ENCODE measurements at regions not wholly inside any gene's neighbourhood (a gene's known extent, or its start where the extent isn't known, plus 50 kb on each side); places are given as distances from the start of the nearest gene placed in this dataset.

- DNase-seq (ENCODE audit: low read depth): no peak
Measured at GRCh38 chr21:38956856-38957571, 151.3 kb downstream of the ETS2 start.

- DNase-seq (ENCODE audit: low read depth): no peak
Measured at GRCh38 chr21:38956521-38956855, 150.8 kb downstream of the ETS2 start.

GRCh38 chr21:38956007-38956406 is 150.3 kb downstream of the ETS2 start:
- no peak for DNase-seq (ENCODE audit: low read depth)

- DNase-seq (ENCODE audit: low read depth): no peak
Measured at GRCh38 chr21:38955495-38955894, 149.8 kb downstream of the ETS2 start.

GRCh38 chr21:38954588-38955004 is 148.9 kb downstream of the ETS2 start:
- DNase-seq (ENCODE audit: low read depth): no peak

- no peak for DNase-seq (ENCODE audit: low read depth)
Measured at GRCh38 chr21:38953516-38953915, 147.8 kb downstream of the ETS2 start.

- no peak for DNase-seq (ENCODE audit: low read depth)
Measured at GRCh38 chr21:38952890-38953289, 147.2 kb downstream of the ETS2 start.

GRCh38 chr21:38951095-38951730 is 145.5 kb downstream of the ETS2 start:
- DNase-seq (ENCODE audit: low read depth): no peak

GRCh38 chr21:38950435-38951094 is 144.8 kb downstream of the ETS2 start:
- peak; percentile 51 for DNase-seq (ENCODE audit: low read depth)

GRCh38 chr21:38949070-38949380 is 143.3 kb downstream of the ETS2 start:
- DNase-seq (ENCODE audit: low read depth): no peak

- DNase-seq (ENCODE audit: low read depth): peak; percentile 55
Measured at GRCh38 chr21:38948377-38949069, 142.8 kb downstream of the ETS2 start.

GRCh38 chr21:38945545-38946245 is 140.0 kb downstream of the ETS2 start:
- DNase-seq (ENCODE audit: low read depth): no peak

GRCh38 chr21:38944903-38945302 is 139.2 kb downstream of the ETS2 start:
- no peak for DNase-seq (ENCODE audit: low read depth)

- no peak for DNase-seq (ENCODE audit: low read depth)
Measured at GRCh38 chr21:38944402-38944801, 138.7 kb downstream of the ETS2 start.

- no peak for DNase-seq (ENCODE audit: low read depth)
Measured at GRCh38 chr21:38942748-38943211, 137.1 kb downstream of the ETS2 start.

- DNase-seq (ENCODE audit: low read depth): no peak
Measured at GRCh38 chr21:38938769-38939168, 133.0 kb downstream of the ETS2 start.

GRCh38 chr21:38938343-38938742 is 132.6 kb downstream of the ETS2 start:
- no peak for DNase-seq (ENCODE audit: low read depth)

GRCh38 chr21:38937844-38938243 is 132.1 kb downstream of the ETS2 start:
- no peak for DNase-seq (ENCODE audit: low read depth)

- no peak for DNase-seq (ENCODE audit: low read depth)
Measured at GRCh38 chr21:38937286-38937790, 131.6 kb downstream of the ETS2 start.

- DNase-seq (ENCODE audit: low read depth): no peak
Measured at GRCh38 chr21:38936240-38936639, 130.5 kb downstream of the ETS2 start.

- DNase-seq (ENCODE audit: low read depth): no peak
Measured at GRCh38 chr21:38933731-38934130, 128.0 kb downstream of the ETS2 start.

GRCh38 chr21:38931291-38931690 is 125.6 kb downstream of the ETS2 start:
- no peak for DNase-seq (ENCODE audit: low read depth)
